K562 (cell line): ENCODE measurements at regions not wholly inside any gene's neighbourhood (a gene's known extent, or its start where the extent isn't known, plus 50 kb on each side); places are given as distances from the start of the nearest gene placed in this dataset.

Experiments used
- ARID1B ChIP-seq: fragments of 450-650 bp; IDR thresholded peaks from 2 replicates; pipeline ENCODE4 v1.6.1; 2016; ENCODE audit warnings: antibody characterized with exemption, mild to moderate bottlenecking, inconsistent platforms
- ARNT ChIP-seq, 2 experiments: fragments of 450-650 bp; IDR thresholded peaks; 2 replicates each; pipeline ENCODE4 v1.6.1; 2016; ENCODE audit warnings: mild to moderate bottlenecking in 1 of 2
- BCOR ChIP-seq: fragments of 450-650 bp; IDR thresholded peaks from 2 replicates; pipeline ENCODE4 v1.6.1; 2016
- CTBP1 ChIP-seq: fragments of 450-650 bp; IDR thresholded peaks from 2 replicates; pipeline ENCODE4 v1.6.1; 2016; ENCODE audit warnings: borderline replicate concordance
- E2F4 ChIP-seq: sonication (generic); formaldehyde crosslinking; IDR thresholded peaks from 2 replicates; pipeline ENCODE4 v1.8.0; 2022; ENCODE audit warnings: mild to moderate bottlenecking, low read depth, missing genetic modification reagents
- KLF16 ChIP-seq: IDR thresholded peaks from 2 replicates; pipeline ENCODE4 v1.6.1; 2016; ENCODE audit warnings: antibody characterized with exemption
- MAFF ChIP-seq: IDR thresholded peaks from 2 replicates; pipeline ENCODE4 v1.6.1; 2012; ENCODE audit warnings: low read length, improper control_type of control experiment
- PCBP1 ChIP-seq: fragments of 200-400 bp; formaldehyde crosslinking; IDR thresholded peaks from 2 replicates; pipeline ENCODE4 v1.6.1; 2018; ENCODE audit warnings: mild to moderate bottlenecking, low read depth, low read length; ENCODE audit not compliant: poor library complexity, severe bottlenecking
- RAD21 ChIP-seq, 2 experiments: fragments of 250-450 bp in 1 of 2; fragments of 450-650 bp in 1 of 2; sonication (Bioruptor Pico) in 1 of 2; formaldehyde crosslinking in 1 of 2; IDR thresholded peaks in 1 of 2; conservative IDR thresholded peaks in 1 of 2; 2 replicates each; pipeline versions ENCODE4 v1.4.0 to v1.8.0; 2020 to 2022; ENCODE audit warnings: mild to moderate bottlenecking in 2 of 2, moderate library complexity in 1 of 2
- SP1 ChIP-seq: sonication (generic); formaldehyde crosslinking; IDR thresholded peaks from 2 replicates; pipeline ENCODE4 v1.8.1; 2022; ENCODE audit warnings: mild to moderate bottlenecking, missing genetic modification reagents
- STAT5A ChIP-seq: IDR thresholded peaks from 2 replicates; pipeline ENCODE4 v1.6.1; 2012; ENCODE audit warnings: low read length, inconsistent platforms, borderline replicate concordance
- TSC22D4 ChIP-seq: fragments of 450-650 bp; IDR thresholded peaks from 2 replicates; pipeline ENCODE4 v1.6.1; 2016; ENCODE audit warnings: missing genetic modification characterization, missing biosample characterization, control low read depth
- ZNF436 ChIP-seq: fragments of 250-450, 450-650 bp; sonication (Bioruptor Pico); formaldehyde crosslinking; IDR thresholded peaks from 2 replicates; pipeline ENCODE4 v1.7.0; 2020; ENCODE audit warnings: mild to moderate bottlenecking
- ZNF740 ChIP-seq, 3 experiments: fragments of 200-800 bp in 1 of 3; sonication (Bioruptor generic) in 1 of 3; sonication (generic) in 1 of 3; formaldehyde crosslinking in 1 of 3; IDR thresholded peaks; 2 replicates each; pipeline versions ENCODE4 v1.6.1 to v1.8.0; 2016 to 2022; ENCODE audit warnings: mild to moderate bottlenecking in 2 of 3, missing compliant biosample characterization in 2 of 3, missing genetic modification characterization in 2 of 3, missing genetic modification reagents in 1 of 3
- TF ChIP-seq, protein P1 (sequence below): fragments of 200-800 bp; sonication (Bioruptor generic); IDR thresholded peaks from 2 replicates; pipeline ENCODE4 v1.6.1; 2016; ENCODE audit warnings: missing genetic modification characterization, missing compliant biosample characterization
- TF ChIP-seq, protein P2 (sequence below): sonication (generic); formaldehyde crosslinking; IDR thresholded peaks from 2 replicates; pipeline ENCODE4 v1.5.0; 2020; ENCODE audit warnings: missing genetic modification reagents
- TF ChIP-seq, protein P3 (sequence below): IDR thresholded peaks from 3 replicates; pipeline ENCODE4 v1.6.1; 2011; ENCODE audit warnings: borderline replicate concordance, mild to moderate bottlenecking; ENCODE audit not compliant: insufficient read length, insufficient read depth

DNA sequence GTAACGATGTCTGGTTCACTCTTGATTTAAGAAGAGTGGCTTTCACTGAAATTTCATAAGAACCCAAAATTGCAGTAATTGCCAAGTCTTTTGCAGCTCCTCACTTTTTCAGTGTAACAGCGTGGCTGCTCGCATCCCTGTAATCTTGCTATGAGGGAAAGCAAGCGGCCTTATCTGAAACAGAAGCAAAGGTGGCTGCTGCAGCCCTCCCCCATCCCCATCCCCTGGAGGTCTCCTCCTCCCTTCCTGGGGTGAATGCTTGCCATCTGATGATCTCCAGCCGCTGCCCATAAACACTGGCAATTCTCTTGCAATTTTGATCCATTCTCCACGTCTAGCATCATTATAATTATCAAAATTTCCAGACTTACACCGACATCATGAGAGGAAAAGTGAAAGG lies 182.5 kb upstream of the ASIC2 start (continued):
- TF ChIP-seq, protein P1, sequence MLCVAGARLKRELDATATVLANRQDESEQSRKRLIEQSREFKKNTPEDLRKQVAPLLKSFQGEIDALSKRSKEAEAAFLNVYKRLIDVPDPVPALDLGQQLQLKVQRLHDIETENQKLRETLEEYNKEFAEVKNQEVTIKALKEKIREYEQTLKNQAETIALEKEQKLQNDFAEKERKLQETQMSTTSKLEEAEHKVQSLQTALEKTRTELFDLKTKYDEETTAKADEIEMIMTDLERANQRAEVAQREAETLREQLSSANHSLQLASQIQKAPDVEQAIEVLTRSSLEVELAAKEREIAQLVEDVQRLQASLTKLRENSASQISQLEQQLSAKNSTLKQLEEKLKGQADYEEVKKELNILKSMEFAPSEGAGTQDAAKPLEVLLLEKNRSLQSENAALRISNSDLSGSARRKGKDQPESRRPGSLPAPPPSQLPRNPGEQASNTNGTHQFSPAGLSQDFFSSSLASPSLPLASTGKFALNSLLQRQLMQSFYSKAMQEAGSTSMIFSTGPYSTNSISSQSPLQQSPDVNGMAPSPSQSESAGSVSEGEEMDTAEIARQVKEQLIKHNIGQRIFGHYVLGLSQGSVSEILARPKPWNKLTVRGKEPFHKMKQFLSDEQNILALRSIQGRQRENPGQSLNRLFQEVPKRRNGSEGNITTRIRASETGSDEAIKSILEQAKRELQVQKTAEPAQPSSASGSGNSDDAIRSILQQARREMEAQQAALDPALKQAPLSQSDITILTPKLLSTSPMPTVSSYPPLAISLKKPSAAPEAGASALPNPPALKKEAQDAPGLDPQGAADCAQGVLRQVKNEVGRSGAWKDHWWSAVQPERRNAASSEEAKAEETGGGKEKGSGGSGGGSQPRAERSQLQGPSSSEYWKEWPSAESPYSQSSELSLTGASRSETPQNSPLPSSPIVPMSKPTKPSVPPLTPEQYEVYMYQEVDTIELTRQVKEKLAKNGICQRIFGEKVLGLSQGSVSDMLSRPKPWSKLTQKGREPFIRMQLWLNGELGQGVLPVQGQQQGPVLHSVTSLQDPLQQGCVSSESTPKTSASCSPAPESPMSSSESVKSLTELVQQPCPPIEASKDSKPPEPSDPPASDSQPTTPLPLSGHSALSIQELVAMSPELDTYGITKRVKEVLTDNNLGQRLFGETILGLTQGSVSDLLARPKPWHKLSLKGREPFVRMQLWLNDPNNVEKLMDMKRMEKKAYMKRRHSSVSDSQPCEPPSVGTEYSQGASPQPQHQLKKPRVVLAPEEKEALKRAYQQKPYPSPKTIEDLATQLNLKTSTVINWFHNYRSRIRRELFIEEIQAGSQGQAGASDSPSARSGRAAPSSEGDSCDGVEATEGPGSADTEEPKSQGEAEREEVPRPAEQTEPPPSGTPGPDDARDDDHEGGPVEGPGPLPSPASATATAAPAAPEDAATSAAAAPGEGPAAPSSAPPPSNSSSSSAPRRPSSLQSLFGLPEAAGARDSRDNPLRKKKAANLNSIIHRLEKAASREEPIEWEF (CRISPR knock-in tag) = no peak
- TF ChIP-seq TSC22D4 (no peak), CTBP1 (peak; percentile 70; the same call in 1 of the 2 replicates), RAD21 (CRISPR knock-in tag; conservative IDR thresholded peaks at IDR 0.05 in 1 of 2, IDR thresholded peaks at IDR 0.05 in 1 of 2) (no peak), ZNF740 (CRISPR knock-in tag; IDR thresholded peaks at IDR 0.05) (no peak), ZNF740 (tag; IDR thresholded peaks at IDR 0.05) (no peak), ZNF436 (CRISPR knock-in tag) (no peak), ARNT (IDR thresholded peaks at IDR 0.05) (no peak), ARID1B (peak; percentile 61), KLF16 (no peak), STAT5A (0 out of 2 replicates have a peak, but pooled peaks have one; percentile 22), E2F4 (CRISPR knock-in tag) (no peak), PCBP1 (no peak), BCOR (no peak), SP1 (CRISPR knock-in tag) (no peak), MAFF (no peak)
- TF ChIP-seq, protein P2, sequence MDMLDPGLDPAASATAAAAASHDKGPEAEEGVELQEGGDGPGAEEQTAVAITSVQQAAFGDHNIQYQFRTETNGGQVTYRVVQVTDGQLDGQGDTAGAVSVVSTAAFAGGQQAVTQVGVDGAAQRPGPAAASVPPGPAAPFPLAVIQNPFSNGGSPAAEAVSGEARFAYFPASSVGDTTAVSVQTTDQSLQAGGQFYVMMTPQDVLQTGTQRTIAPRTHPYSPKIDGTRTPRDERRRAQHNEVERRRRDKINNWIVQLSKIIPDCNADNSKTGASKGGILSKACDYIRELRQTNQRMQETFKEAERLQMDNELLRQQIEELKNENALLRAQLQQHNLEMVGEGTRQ (CRISPR knock-in tag) = no peak
- TF ChIP-seq, protein P3, sequence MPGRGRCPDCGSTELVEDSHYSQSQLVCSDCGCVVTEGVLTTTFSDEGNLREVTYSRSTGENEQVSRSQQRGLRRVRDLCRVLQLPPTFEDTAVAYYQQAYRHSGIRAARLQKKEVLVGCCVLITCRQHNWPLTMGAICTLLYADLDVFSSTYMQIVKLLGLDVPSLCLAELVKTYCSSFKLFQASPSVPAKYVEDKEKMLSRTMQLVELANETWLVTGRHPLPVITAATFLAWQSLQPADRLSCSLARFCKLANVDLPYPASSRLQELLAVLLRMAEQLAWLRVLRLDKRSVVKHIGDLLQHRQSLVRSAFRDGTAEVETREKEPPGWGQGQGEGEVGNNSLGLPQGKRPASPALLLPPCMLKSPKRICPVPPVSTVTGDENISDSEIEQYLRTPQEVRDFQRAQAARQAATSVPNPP = no peak
